Activated naive CD8-positive, alpha-beta T cell treated with anti-CD3 and anti-CD28 coated beads, Interleukin-2, amount 50 U/mL, for 24 hours (primary cell): ENCODE measurements at regions not wholly inside any gene's neighbourhood (a gene's known extent, or its start where the extent isn't known, plus 50 kb on each side); places are given as distances from the start of the nearest gene placed in this dataset.

Experiments
- ATAC-seq: fragments of 150-1000 bp; cut with Tn5 transposase; one replicate; pipeline ENCODE4 v1.10.0; 2021
- DNase-seq: peaks from one replicate; pipeline ENCODE4 v3.0.0; 2021
- H3K27ac Mint-ChIP-seq: one replicate; pipeline ENCODE4 v1.8.0; 2021; ENCODE audit warnings: mild to moderate bottlenecking, mixed read lengths
- H3K27me3 Mint-ChIP-seq: one replicate; pipeline ENCODE4 v1.8.0; 2021; ENCODE audit warnings: mixed read lengths
- H3K36me3 Mint-ChIP-seq: one replicate; pipeline ENCODE4 v1.8.0; 2021; ENCODE audit warnings: low read depth, mixed read lengths
- H3K4me1 Mint-ChIP-seq: one replicate; pipeline ENCODE4 v1.8.0; 2021; ENCODE audit warnings: mixed read lengths
- H3K4me3 Mint-ChIP-seq: one replicate; pipeline ENCODE4 v1.8.0; 2021; ENCODE audit warnings: mild to moderate bottlenecking, moderate library complexity, mixed read lengths
- H3K9me3 Mint-ChIP-seq: one replicate; pipeline ENCODE4 v1.8.0; 2021; ENCODE audit warnings: mixed read lengths

GRCh38 chr3:102099913-102100312 is 250.6 kb downstream of the NFKBIZ start:
- ATAC-seq (no peak), DNase-seq (no peak)
- no peaks in the 10 kb centered on the region for H3K27me3 Mint-ChIP-seq
- H3K27ac Mint-ChIP-seq: no peak overlapping the region
- no peak overlapping the region for H3K4me3 Mint-ChIP-seq
- no peaks in the 10 kb centered on the region for H3K36me3 Mint-ChIP-seq
- no peaks in the 10 kb centered on the region for H3K9me3 Mint-ChIP-seq
- peaks cover 12% of the 10 kb centered on the region for H3K4me1 Mint-ChIP-seq

GRCh38 chr3:102102394-102102793 is 253.1 kb downstream of the NFKBIZ start:
- H3K9me3 Mint-ChIP-seq: peaks cover 5% of the 10 kb centered on the region
- no peaks in the 10 kb centered on the region for H3K27me3 Mint-ChIP-seq
- no peak overlapping the region for H3K27ac Mint-ChIP-seq
- peaks cover 20% of the 10 kb centered on the region for H3K4me1 Mint-ChIP-seq
- peaks cover 2% of the 10 kb centered on the region for H3K36me3 Mint-ChIP-seq
- H3K4me3 Mint-ChIP-seq: no peak overlapping the region
- no peak for ATAC-seq
- DNase-seq: no peak

DNA sequence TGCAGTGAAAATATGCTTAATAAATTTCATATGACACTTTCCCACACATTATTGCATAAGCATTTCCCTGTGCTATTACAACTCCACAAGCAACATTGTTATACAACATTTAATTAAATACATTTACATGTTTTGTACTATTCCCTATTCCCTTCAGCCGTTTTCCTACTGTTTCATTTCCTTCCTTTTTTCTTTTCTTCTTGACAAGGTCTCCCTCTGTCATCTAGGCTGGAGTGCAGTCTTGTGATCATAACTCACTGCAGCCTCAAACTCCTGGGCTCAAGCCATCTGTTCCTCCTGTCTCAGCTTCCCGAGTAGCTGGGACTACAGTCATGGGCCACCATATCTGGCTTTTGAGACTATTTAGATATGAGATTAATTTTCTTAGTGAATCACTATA is 254.7 kb downstream of the NFKBIZ start:
- no peak overlapping the region for H3K4me3 Mint-ChIP-seq
- DNase-seq (no peak), ATAC-seq (no peak)
- peaks cover 4% of the 10 kb centered on the region for H3K36me3 Mint-ChIP-seq
- peaks cover 20% of the 10 kb centered on the region for H3K4me1 Mint-ChIP-seq
- H3K27ac Mint-ChIP-seq: no peak overlapping the region
- peaks cover 5% of the 10 kb centered on the region for H3K9me3 Mint-ChIP-seq
- no peaks in the 10 kb centered on the region for H3K27me3 Mint-ChIP-seq

DNA sequence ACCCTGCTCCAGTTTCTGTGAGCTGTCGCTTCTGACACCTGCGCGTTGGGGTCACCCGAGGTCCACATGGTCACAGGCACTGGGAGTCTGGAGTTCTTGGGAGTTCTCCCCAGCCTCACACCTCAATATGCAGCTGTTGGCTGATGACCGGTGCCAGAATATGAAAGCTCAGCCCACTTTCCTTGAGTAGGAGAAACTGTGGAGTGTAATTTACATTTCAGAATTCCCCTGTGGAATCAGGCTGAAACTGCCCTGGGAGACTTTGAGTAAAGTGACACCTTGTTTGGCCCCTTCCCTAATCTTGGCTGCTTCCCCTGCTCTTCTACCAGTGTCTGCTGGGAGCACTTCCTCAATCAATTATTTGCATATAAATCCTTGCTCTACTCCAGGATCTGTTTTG is 255.9 kb downstream of the NFKBIZ start:
- Mint-ChIP-seq H3K4me3 (no peak overlapping the region), H3K27ac (no peak overlapping the region), H3K4me1 (peaks cover 20% of the 10 kb centered on the region), H3K27me3 (no peaks in the 10 kb centered on the region), H3K36me3 (peaks cover 4% of the 10 kb centered on the region), H3K9me3 (peaks cover 5% of the 10 kb centered on the region)
- ATAC-seq (no peak), DNase-seq (no peak)

DNA sequence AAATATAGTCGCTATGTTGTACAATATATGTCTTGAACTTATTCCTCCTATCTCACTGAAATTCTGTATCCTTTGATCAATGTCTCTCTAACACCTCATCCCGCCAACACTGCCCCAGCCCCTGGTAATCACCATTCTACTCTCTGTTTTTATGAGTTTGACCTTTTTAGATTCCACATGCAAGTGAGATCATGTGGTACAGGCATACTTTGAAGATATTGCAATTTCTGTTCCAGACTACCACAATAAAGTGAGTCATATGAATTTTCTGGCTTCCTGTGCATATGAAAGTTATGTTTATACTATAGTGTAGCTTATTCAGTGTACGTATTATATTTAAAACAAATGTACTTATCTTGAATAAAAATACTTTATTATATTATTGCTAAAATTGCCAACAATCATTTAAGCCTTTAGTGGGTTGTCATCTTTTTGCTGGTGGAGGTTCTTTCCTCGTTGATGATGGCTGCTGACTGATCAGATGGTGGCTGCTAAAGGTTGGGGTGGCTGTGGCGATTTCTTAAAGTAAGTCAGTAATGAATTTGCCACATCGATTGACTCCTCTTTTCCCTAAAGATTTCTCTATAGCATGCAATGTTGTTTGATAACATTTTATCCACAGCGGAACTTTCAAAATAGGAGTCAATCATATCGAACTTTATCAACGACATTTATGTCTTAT is 257.2 kb downstream of the NFKBIZ start:
- Mint-ChIP-seq H3K9me3 (peaks cover 8% of the 10 kb centered on the region), H3K27ac (peak overlapping the region; percentile 57), H3K4me1 (peaks cover 20% of the 10 kb centered on the region), H3K4me3 (peak overlapping the region; percentile 19), H3K27me3 (no peaks in the 10 kb centered on the region), H3K36me3 (peaks cover 4% of the 10 kb centered on the region)
- peak; percentile 99 for ATAC-seq
- DNase-seq: no peak

- Mint-ChIP-seq H3K27ac (no peak overlapping the region), H3K36me3 (peaks cover 5% of the 10 kb centered on the region)
Observed at GRCh38 chr3:102112704-102113230, 263.5 kb downstream of the NFKBIZ start.

DNA sequence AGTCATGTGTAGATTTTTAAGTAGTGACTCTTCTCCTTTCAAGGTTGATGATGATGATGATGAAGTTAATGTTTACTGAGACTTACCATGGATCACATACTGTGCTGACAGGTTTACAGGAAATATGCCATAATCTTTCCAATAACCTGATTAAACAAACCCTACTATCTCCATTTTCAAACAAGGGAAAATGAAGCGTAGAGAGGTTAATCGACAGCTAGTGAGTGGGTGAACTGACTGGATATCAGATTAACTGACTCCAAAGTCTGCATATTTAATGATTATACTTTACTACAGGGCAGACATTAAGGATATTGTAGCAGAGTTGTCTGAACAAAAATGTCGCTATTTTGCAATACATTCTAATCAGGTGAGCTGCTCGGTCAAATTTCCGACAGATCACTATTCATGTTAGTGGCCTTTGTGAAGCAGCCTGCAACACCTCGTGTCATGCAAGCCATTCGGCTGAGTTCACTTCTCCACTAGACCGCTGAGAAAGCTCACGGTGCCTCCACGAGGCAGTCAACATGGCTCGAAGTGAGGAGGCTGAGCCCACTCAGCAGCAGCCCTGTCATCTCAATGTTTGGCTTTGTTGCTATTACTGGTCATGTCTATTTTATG is 264.2 kb downstream of the NFKBIZ start:
- ATAC-seq (no peak), DNase-seq (no peak)
- Mint-ChIP-seq H3K27me3 (no peaks in the 10 kb centered on the region), H3K4me3 (no peak overlapping the region), H3K4me1 (peaks cover 26% of the 10 kb centered on the region), H3K27ac (peak overlapping the region; percentile 62), H3K9me3 (peaks cover 11% of the 10 kb centered on the region), H3K36me3 (peaks cover 3% of the 10 kb centered on the region)

More at GRCh38 chr3:102112704-102113230, 263.5 kb downstream of the NFKBIZ start:
- Mint-ChIP-seq H3K4me3 (no peak overlapping the region), H3K27me3 (no peaks in the 10 kb centered on the region), H3K4me1 (peaks cover 26% of the 10 kb centered on the region), H3K9me3 (peaks cover 11% of the 10 kb centered on the region)
- DNase-seq (no peak), ATAC-seq (no peak)

DNA sequence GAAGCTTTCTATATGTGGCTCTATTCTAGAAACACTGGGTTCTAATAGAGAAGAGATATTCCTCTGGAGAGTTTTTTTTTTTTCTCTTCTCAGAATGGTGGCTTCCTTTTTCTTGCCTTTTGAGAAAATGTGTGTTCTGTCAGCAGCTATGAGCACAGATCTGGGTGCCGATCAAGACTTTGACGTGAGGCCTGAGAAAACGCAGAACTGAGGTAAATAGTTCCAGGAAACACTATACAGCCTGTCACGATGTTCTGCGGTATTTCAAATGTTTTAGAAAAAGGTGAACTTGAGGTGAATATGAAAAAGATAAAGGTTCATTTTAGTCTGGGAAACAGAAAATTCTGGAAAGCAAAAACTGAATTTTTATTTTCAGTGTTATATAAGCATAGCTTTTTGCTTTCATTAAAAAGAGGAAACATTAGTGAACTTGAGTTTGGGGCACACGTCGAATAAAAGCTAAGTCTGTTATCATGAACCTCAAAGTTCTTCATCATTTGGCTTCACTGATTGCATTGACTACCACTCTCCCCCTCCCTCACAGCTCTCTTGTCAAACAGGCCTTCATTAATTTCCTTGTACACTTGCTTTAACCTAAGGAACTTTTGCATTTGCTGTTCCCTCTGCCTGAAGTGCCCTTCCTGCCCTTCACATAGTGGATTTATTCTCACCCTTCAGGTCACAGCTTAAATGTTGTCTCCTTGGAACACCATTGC is 265.1 kb downstream of the NFKBIZ start:
- peak; percentile 87 for ATAC-seq
- no peaks in the 10 kb centered on the region for H3K27me3 Mint-ChIP-seq
- peak overlapping the region; percentile 66 for H3K27ac Mint-ChIP-seq
- peaks cover 11% of the 10 kb centered on the region for H3K9me3 Mint-ChIP-seq
- peaks cover 26% of the 10 kb centered on the region for H3K4me1 Mint-ChIP-seq
- peaks cover 3% of the 10 kb centered on the region for H3K36me3 Mint-ChIP-seq
- H3K4me3 Mint-ChIP-seq: peak overlapping the region; percentile 2
- DNase-seq: no peak

DNA sequence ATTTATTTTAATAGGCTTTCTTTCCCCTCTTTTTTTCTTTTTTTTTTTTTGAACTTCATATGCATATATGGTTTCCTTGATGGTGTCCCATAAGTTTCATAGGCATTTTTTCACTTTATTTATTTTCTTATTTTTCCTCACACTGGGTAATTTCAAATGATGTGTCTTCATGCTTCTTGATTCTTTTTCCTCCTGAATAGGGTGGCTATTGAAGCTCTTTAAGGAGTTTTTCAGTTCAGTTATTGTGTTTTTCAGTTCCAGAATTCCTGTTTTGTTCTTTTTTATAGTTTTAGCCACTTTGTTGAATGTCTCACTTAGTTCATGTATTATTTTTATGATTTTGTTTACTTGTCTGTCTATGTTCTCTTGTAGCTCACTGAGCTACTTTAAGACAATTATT is 273.2 kb downstream of the NFKBIZ start:
- peaks cover 2% of the 10 kb centered on the region for H3K4me1 Mint-ChIP-seq
- H3K27me3 Mint-ChIP-seq: no peaks in the 10 kb centered on the region
- ATAC-seq (no peak), DNase-seq (no peak)
- peak overlapping the region; percentile 24 for H3K27ac Mint-ChIP-seq
- H3K4me3 Mint-ChIP-seq: no peak overlapping the region
- peaks cover 45% of the 10 kb centered on the region for H3K9me3 Mint-ChIP-seq
- peaks cover 13% of the 10 kb centered on the region for H3K36me3 Mint-ChIP-seq

GRCh38 chr3:102123590-102124190 is 274.4 kb downstream of the NFKBIZ start:
- DNase-seq (no peak), ATAC-seq (no peak)
- no peaks in the 10 kb centered on the region for H3K27me3 Mint-ChIP-seq
- H3K27ac Mint-ChIP-seq: no peak overlapping the region
- no peak overlapping the region for H3K4me3 Mint-ChIP-seq
- H3K36me3 Mint-ChIP-seq: peaks cover 13% of the 10 kb centered on the region
- H3K4me1 Mint-ChIP-seq: peaks cover 2% of the 10 kb centered on the region
- H3K9me3 Mint-ChIP-seq: peaks cover 45% of the 10 kb centered on the region

- Mint-ChIP-seq H3K4me1 (peaks cover 4% of the 10 kb centered on the region), H3K4me3 (no peak overlapping the region), H3K27me3 (no peaks in the 10 kb centered on the region), H3K9me3 (peaks cover 45% of the 10 kb centered on the region), H3K27ac (no peak overlapping the region), H3K36me3 (peaks cover 15% of the 10 kb centered on the region)
- ATAC-seq: no peak
- DNase-seq: no peak
Observed at GRCh38 chr3:102124282-102124681, 275.0 kb downstream of the NFKBIZ start.

- Mint-ChIP-seq H3K4me1 (peaks cover 6% of the 10 kb centered on the region), H3K36me3 (peaks cover 15% of the 10 kb centered on the region), H3K4me3 (no peak overlapping the region), H3K27ac (no peak overlapping the region), H3K27me3 (no peaks in the 10 kb centered on the region), H3K9me3 (peaks cover 45% of the 10 kb centered on the region)
- ATAC-seq: no peak
- DNase-seq: no peak
Observed at GRCh38 chr3:102124704-102125103, 275.4 kb downstream of the NFKBIZ start.

DNA sequence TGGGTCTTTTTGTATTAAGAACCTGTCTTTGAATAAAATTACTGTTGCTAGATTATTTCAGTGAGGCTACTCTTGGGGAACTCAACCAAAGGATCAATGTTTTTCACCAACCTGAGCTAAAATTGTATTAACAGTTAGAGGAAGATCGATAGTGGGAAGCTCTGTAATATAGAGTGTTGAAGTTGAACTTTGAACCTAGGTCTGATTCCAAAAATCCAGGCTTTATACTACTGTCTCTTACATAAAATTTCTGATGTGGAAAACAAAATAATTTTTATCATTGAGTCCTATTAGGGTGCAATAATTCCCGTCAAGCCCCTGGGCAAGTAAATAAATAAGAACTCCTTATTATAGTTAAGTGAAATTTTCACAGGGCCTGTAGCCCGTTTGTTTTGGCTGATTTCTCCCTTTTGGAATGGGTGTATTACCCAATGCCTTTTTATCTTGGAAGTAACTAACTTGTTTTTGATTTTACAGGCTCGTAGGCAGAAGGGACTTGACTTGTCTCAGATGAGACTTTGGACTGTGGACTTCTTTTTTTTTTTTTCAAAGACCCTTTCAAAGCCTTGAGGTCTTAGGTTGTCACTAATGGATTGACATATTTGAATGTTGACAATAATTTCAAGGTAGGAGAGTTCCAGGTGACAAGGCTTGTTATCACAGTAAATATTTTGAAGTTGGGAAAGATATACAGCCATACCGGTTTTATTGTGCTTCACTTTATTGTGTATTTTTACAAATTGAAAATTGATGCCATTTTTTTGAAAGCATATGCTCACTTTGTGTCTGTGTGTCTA is 276.1 kb downstream of the NFKBIZ start:
- DNase-seq: no peak
- H3K4me1 Mint-ChIP-seq: peaks cover 13% of the 10 kb centered on the region
- H3K27me3 Mint-ChIP-seq: no peaks in the 10 kb centered on the region
- H3K9me3 Mint-ChIP-seq: peaks cover 39% of the 10 kb centered on the region
- no peak overlapping the region for H3K4me3 Mint-ChIP-seq
- peaks cover 15% of the 10 kb centered on the region for H3K36me3 Mint-ChIP-seq
- H3K27ac Mint-ChIP-seq: no peak overlapping the region
- ATAC-seq: no peak

- ATAC-seq: no peak
Observed at GRCh38 chr3:102125994-102126368, 276.7 kb downstream of the NFKBIZ start.

More at GRCh38 chr3:102125994-102126368, 276.7 kb downstream of the NFKBIZ start:
- H3K27ac Mint-ChIP-seq: no peak overlapping the region
- H3K4me3 Mint-ChIP-seq: no peak overlapping the region
- no peaks in the 10 kb centered on the region for H3K27me3 Mint-ChIP-seq
- H3K36me3 Mint-ChIP-seq: peaks cover 15% of the 10 kb centered on the region
- peaks cover 35% of the 10 kb centered on the region for H3K9me3 Mint-ChIP-seq
- H3K4me1 Mint-ChIP-seq: peaks cover 19% of the 10 kb centered on the region
- no peak for DNase-seq
